Ascending aorta (tissue), 2 donors: ENCODE measurements at regions not wholly inside any gene's neighbourhood (a gene's known extent, or its start where the extent isn't known, plus 50 kb on each side); places are given as distances from the start of the nearest gene placed in this dataset.

Experiments used
- DNase-seq, 2 donors: peaks; one replicate each; pipeline ENCODE4 v3.0.0-alpha.2; 2019; ENCODE audit warnings: low spot score in 2 of 2
- H3K27ac ChIP-seq, 2 donors: fragments of 200-600 bp; sonication (generic); one replicate each; pipeline ENCODE4 v1.5.1; 2016 to 2017; ENCODE audit warnings: mild to moderate bottlenecking in 1 of 2
- H3K27me3 ChIP-seq: fragments of 200-600 bp; sonication (generic); one replicate; pipeline ENCODE4 v1.5.1; 2017
- H3K36me3 ChIP-seq, 2 donors: fragments of 200-600 bp; sonication (generic); one replicate each; pipeline ENCODE4 v1.5.1; 2016
- H3K4me1 ChIP-seq, 2 donors: fragments of 200-600 bp; sonication (generic); one replicate each; pipeline ENCODE4 v1.5.1; 2016 to 2017; ENCODE audit warnings: mild to moderate bottlenecking in 1 of 2
- H3K4me3 ChIP-seq, 2 donors: fragments of 200-600 bp; sonication (generic); one replicate each; pipeline ENCODE4 v1.5.1; 2016 to 2017; ENCODE audit warnings: mild to moderate bottlenecking in 1 of 2
- H3K9me3 ChIP-seq, 2 donors: fragments of 200-600 bp; sonication (generic); one replicate each; pipeline ENCODE4 v1.5.1; 2016
- CTCF ChIP-seq, 3 experiments: fragments of 200-600 bp in 2 of 3; fragments of 450-650 bp in 1 of 3; sonication (generic) in 2 of 3; IDR thresholded peaks; one replicate each; pipeline ENCODE4 v1.5.1; 2016 to 2019; ENCODE audit warnings: antibody characterized with exemption in 3 of 3, mild to moderate bottlenecking in 1 of 3, moderate library complexity in 1 of 3
- intact Hi-C: fragments of 100-400 bp; cut with DNase I; formaldehyde crosslinking; loops from one replicate; pipeline ENCODE4 v1.15.1; 2023

- Histone ChIP-seq H3K27ac (no peak overlapping the region), H3K4me1 (no peaks in the 10 kb centered on the region), H3K36me3 (no peaks in the 10 kb centered on the region), H3K9me3 (no peaks in the 10 kb centered on the region), H3K4me3 (no peak overlapping the region), H3K27me3 (no peaks in the 10 kb centered on the region)
- intact Hi-C loops: no loop called here
- TF ChIP-seq CTCF (IDR thresholded peaks at IDR 0.05): no peak
- no peak for DNase-seq
Observed at GRCh38 chr13:40031031-40031430, 375.6 kb downstream of the COG6 start.

- Histone ChIP-seq H3K27ac (no peak overlapping the region), H3K4me3 (no peak overlapping the region), H3K27me3 (no peaks in the 10 kb centered on the region), H3K9me3 (no peaks in the 10 kb centered on the region), H3K4me1 (no peaks in the 10 kb centered on the region), H3K36me3 (no peaks in the 10 kb centered on the region)
- intact Hi-C loops: no loop called here
- no peak for DNase-seq
- no peak for TF ChIP-seq CTCF (IDR thresholded peaks at IDR 0.05)
Observed at GRCh38 chr13:40039061-40039460, 383.6 kb downstream of the COG6 start.

- no peaks in the 10 kb centered on the region for H3K27me3 ChIP-seq
Observed at GRCh38 chr13:40042991-40043390, 387.5 kb downstream of the COG6 start.

GRCh38 chr13:40043764-40044163 is 388.3 kb downstream of the COG6 start:
- intact Hi-C loops: no loop called here

More at GRCh38 chr13:40042991-40043390, 387.5 kb downstream of the COG6 start:
- H3K27ac ChIP-seq: no peak overlapping the region
- no peak for DNase-seq
- no peaks in the 10 kb centered on the region for H3K36me3 ChIP-seq
- no peak overlapping the region for H3K4me3 ChIP-seq
- no peaks in the 10 kb centered on the region for H3K4me1 ChIP-seq
- no peaks in the 10 kb centered on the region for H3K9me3 ChIP-seq
- TF ChIP-seq CTCF (IDR thresholded peaks at IDR 0.05): no peak
- intact Hi-C loops: no loop called here

DNA sequence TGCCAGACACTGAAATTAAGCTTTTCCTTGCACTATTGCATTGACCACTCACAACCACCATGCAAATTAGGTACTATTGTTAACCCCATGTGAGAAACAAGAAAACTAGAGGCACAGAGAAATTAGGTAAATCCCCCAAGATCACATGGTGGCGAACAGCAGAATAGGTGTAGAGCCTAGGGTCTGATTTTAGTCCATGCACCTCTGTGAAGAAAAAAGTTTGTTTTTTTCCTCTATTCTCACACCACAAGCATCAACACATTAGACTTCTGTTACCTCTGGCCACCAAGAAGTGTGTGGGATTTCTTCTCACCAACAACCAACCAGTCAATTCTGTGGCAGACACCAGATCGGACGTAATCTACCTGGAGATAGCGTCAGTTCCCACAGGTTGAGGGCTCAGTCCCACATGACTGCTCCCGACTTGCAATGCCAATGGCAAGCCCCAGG is 391.9 kb downstream of the COG6 start:
- DNase-seq: no peak
- Histone ChIP-seq H3K9me3 (no peaks in the 10 kb centered on the region), H3K36me3 (no peaks in the 10 kb centered on the region), H3K27me3 (no peaks in the 10 kb centered on the region), H3K4me3 (no peak overlapping the region), H3K4me1 (no peaks in the 10 kb centered on the region), H3K27ac (no peak overlapping the region)
- intact Hi-C loops: no loop called here
- TF ChIP-seq CTCF (IDR thresholded peaks at IDR 0.05): no peak

More at GRCh38 chr13:40043764-40044163, 388.3 kb downstream of the COG6 start:
- DNase-seq: no peak
- TF ChIP-seq CTCF (IDR thresholded peaks at IDR 0.05): no peak
- H3K9me3 ChIP-seq: no peaks in the 10 kb centered on the region
- no peaks in the 10 kb centered on the region for H3K36me3 ChIP-seq
- H3K4me1 ChIP-seq: no peaks in the 10 kb centered on the region
- no peak overlapping the region for H3K4me3 ChIP-seq
- H3K27ac ChIP-seq: no peak overlapping the region
- no peaks in the 10 kb centered on the region for H3K27me3 ChIP-seq

GRCh38 chr13:40048551-40048950 is 393.1 kb downstream of the COG6 start:
- Histone ChIP-seq H3K4me3 (no peak overlapping the region), H3K4me1 (no peaks in the 10 kb centered on the region), H3K36me3 (no peaks in the 10 kb centered on the region), H3K9me3 (no peaks in the 10 kb centered on the region), H3K27me3 (no peaks in the 10 kb centered on the region), H3K27ac (no peak overlapping the region)
- TF ChIP-seq CTCF (IDR thresholded peaks at IDR 0.05): no peak
- DNase-seq: no peak
- intact Hi-C loops: no loop called here
